GM23338 (cell line): ENCODE measurements at regions not wholly inside any gene's neighbourhood (a gene's known extent, or its start where the extent isn't known, plus 50 kb on each side); places are given as distances from the start of the nearest gene placed in this dataset.

Experiments
- ATAC-seq: fragments of 200-7000 bp; cut with Tn5 transposase; 3 replicates; pipeline ENCODE4 v1.9.1; 2020
- DNase-seq: peaks from one replicate; pipeline ENCODE4 v3.0.0-alpha.2; 2015; ENCODE audit warnings: low spot score
- H2AFZ ChIP-seq: fragments of 200-600 bp; sonication (generic); 2 replicates; pipeline ENCODE4 v1.8.0; 2016; ENCODE audit warnings: antibody characterized with exemption, mild to moderate bottlenecking, moderate library complexity
- H3F3A ChIP-seq: fragments of 200-600 bp; sonication (generic); replicated peaks from 2 replicates; pipeline ENCODE4 v1.8.0; 2017; ENCODE audit warnings: antibody characterized with exemption, mixed run types, low read depth
- H3K27ac ChIP-seq: fragments of 200-600 bp; sonication (generic); 2 replicates; pipeline ENCODE4 v1.6.1; 2016; ENCODE audit warnings: low read depth
- H3K27me3 ChIP-seq: fragments of 200-600 bp; sonication (generic); 2 replicates; pipeline ENCODE4 v1.8.0; 2016; ENCODE audit warnings: mild to moderate bottlenecking, mixed run types, moderate library complexity; ENCODE audit not compliant: insufficient read depth
- H3K36me3 ChIP-seq: fragments of 200-600 bp; sonication (generic); 2 replicates; pipeline ENCODE4 v1.8.0; 2016; ENCODE audit warnings: mild to moderate bottlenecking; ENCODE audit not compliant: insufficient read depth
- H3K4me1 ChIP-seq: fragments of 200-600 bp; sonication (generic); 2 replicates; pipeline ENCODE4 v1.8.0; 2016; ENCODE audit warnings: mild to moderate bottlenecking, moderate library complexity; ENCODE audit not compliant: insufficient read depth
- H3K4me2 ChIP-seq: fragments of 200-600 bp; sonication (generic); 2 replicates; pipeline ENCODE4 v1.7.1; 2017; ENCODE audit warnings: mixed run types
- H3K4me3 ChIP-seq: fragments of 200-600 bp; sonication (generic); 2 replicates; pipeline ENCODE4 v1.6.1; 2016; ENCODE audit warnings: mixed run types
- H3K79me2 ChIP-seq: fragments of 200-600 bp; sonication (generic); replicated peaks from 2 replicates; pipeline ENCODE4 v1.8.0; 2017; ENCODE audit warnings: mild to moderate bottlenecking; ENCODE audit not compliant: insufficient read depth
- H3K9me2 ChIP-seq: fragments of 200-600 bp; sonication (generic); 2 replicates; pipeline ENCODE4 v1.8.0; 2017; ENCODE audit not compliant: insufficient read depth
- H4K20me1 ChIP-seq: fragments of 200-600 bp; sonication (generic); replicated peaks from 2 replicates; pipeline ENCODE4 v1.8.0; 2017; ENCODE audit warnings: mild to moderate bottlenecking; ENCODE audit not compliant: insufficient read depth
- H3K27ac Mint-ChIP-seq: 2 replicates; pipeline ENCODE4 v1.8.0; 2020; ENCODE audit warnings: inconsistent platforms, mild to moderate bottlenecking, moderate library complexity, mixed read lengths
- H3K27me3 Mint-ChIP-seq: 3 replicates; pipeline ENCODE4 v1.8.0; 2022; ENCODE audit warnings: low read depth, mild to moderate bottlenecking, moderate library complexity, mixed read lengths, inconsistent platforms; ENCODE audit not compliant: insufficient read depth, poor library complexity
- H3K36me3 Mint-ChIP-seq: 3 replicates; pipeline ENCODE4 v1.8.0; 2021; ENCODE audit warnings: low read depth, mild to moderate bottlenecking, inconsistent platforms, moderate library complexity, mixed read lengths
- H3K4me1 Mint-ChIP-seq: 3 replicates; pipeline ENCODE4 v1.8.0; 2020; ENCODE audit warnings: mild to moderate bottlenecking, inconsistent platforms, mixed read lengths
- H3K4me3 Mint-ChIP-seq: 3 replicates; pipeline ENCODE4 v1.8.0; 2021; ENCODE audit warnings: moderate library complexity, mild to moderate bottlenecking, inconsistent platforms, mixed read lengths
- H3K9me3 Mint-ChIP-seq: 3 replicates; pipeline ENCODE4 v1.8.0; 2020; ENCODE audit warnings: moderate library complexity, mild to moderate bottlenecking, inconsistent platforms, mixed read lengths
- CREB1 ChIP-seq: fragments of 250-450 bp; sonication (Bioruptor Pico); IDR thresholded peaks from 2 replicates; pipeline ENCODE4 v1.5.0; 2020; ENCODE audit warnings: low read depth, mild to moderate bottlenecking, moderate library complexity
- CTCF ChIP-seq, 2 experiments: fragments of 200-600 bp in 1 of 2; sonication (generic) in 1 of 2; conservative IDR thresholded peaks; 2 replicates each; pipeline versions ENCODE4 v1.5.1 to v1.6.1; 2016 to 2017; ENCODE audit warnings: antibody characterized with exemption in 2 of 2, low read depth in 2 of 2, mild to moderate bottlenecking in 2 of 2, moderate library complexity in 1 of 2
- ETS1 ChIP-seq: IDR thresholded peaks from 2 replicates; pipeline ENCODE4 v1.6.1; 2016; ENCODE audit warnings: antibody characterized with exemption
- NANOG ChIP-seq: IDR thresholded peaks from 2 replicates; pipeline ENCODE4 v1.6.1; 2016; ENCODE audit warnings: antibody characterized with exemption, borderline replicate concordance
- POLR2AphosphoS5 ChIP-seq: IDR thresholded peaks from 2 replicates; pipeline ENCODE4 v1.6.1; 2016; ENCODE audit warnings: antibody characterized with exemption, low read depth
- REST ChIP-seq: IDR thresholded peaks from one replicate; pipeline ENCODE4 v1.6.1; 2018; ENCODE audit warnings: antibody characterized with exemption; ENCODE audit not compliant: unreplicated experiment
- STAT1 ChIP-seq: IDR thresholded peaks from one replicate; pipeline ENCODE4 v1.6.1; 2016; ENCODE audit warnings: antibody characterized with exemption; ENCODE audit not compliant: unreplicated experiment
- ZNF114 ChIP-seq: fragments of 250-450 bp; sonication (Bioruptor Pico); IDR thresholded peaks from 2 replicates; pipeline ENCODE4 v1.5.0; 2020; ENCODE audit warnings: mild to moderate bottlenecking, moderate library complexity
- ZNF331 ChIP-seq: fragments of 250-450 bp; sonication (Bioruptor Pico); IDR thresholded peaks from 2 replicates; pipeline ENCODE4 v1.5.0; 2020; ENCODE audit warnings: low read depth, mild to moderate bottlenecking, moderate library complexity
- ZNF462 ChIP-seq: fragments of 250-450 bp; sonication (Bioruptor Pico); IDR thresholded peaks from 2 replicates; pipeline ENCODE4 v1.5.0; 2020; ENCODE audit warnings: mild to moderate bottlenecking, moderate library complexity

- TF ChIP-seq ETS1 = no peak
Observed at GRCh38 chr12:85445060-85445938, 165.3 kb downstream of the ALX1 start (continued).

- H3K9me3 Mint-ChIP-seq = no peaks in the 10 kb centered on the region
- Histone ChIP-seq H3K9me2 (no peaks in the 10 kb centered on the region), H3K27me3 (no peaks in the 10 kb centered on the region), H3K4me3 (no peak overlapping the region), H3K27ac (no peak overlapping the region), H3K79me2 (no peaks in the 10 kb centered on the region), H3K4me1 (no peaks in the 10 kb centered on the region; the same call in 1 of the 2 replicates), H4K20me1 (no peaks in the 10 kb centered on the region), H2AFZ (0 out of 2 replicates have a peak overlapping the region, but pooled peaks have one; percentile 3), H3K4me2 (no peak overlapping the region), H3F3A (no peaks in the 10 kb centered on the region), H3K36me3 (no peaks in the 10 kb centered on the region)
- DNase-seq (no peak), ATAC-seq (no peak)
- no peak overlapping the region for H3K27ac Mint-ChIP-seq
- H3K4me3 Mint-ChIP-seq = no peak overlapping the region
- H3K4me1 Mint-ChIP-seq = peaks cover 10% of the 10 kb centered on the region; the same call in 2 of the 3 replicates
- peaks cover 2% of the 10 kb centered on the region for H3K27me3 Mint-ChIP-seq
- H3K36me3 Mint-ChIP-seq = no peaks in the 10 kb centered on the region
- TF ChIP-seq ETS1 = no peak
- TF ChIP-seq REST = no peak
- TF ChIP-seq ZNF331 (CRISPR knock-in tag) = no peak
- TF ChIP-seq NANOG = no peak
- no peak for TF ChIP-seq ZNF114 (CRISPR knock-in tag)
- TF ChIP-seq STAT1 = no peak
- no peak for TF ChIP-seq POLR2AphosphoS5
- no peak for TF ChIP-seq ZNF462
- TF ChIP-seq CTCF (conservative IDR thresholded peaks at IDR 0.05; ENCODE audit: low read depth in 2 of 2) = no peak
- no peak for TF ChIP-seq CREB1 (CRISPR knock-in tag)
Observed at GRCh38 chr12:85448031-85448430, 168.0 kb downstream of the ALX1 start.
